DOHH2 (cell line): ENCODE measurements at regions not wholly inside any gene's neighbourhood (a gene's known extent, or its start where the extent isn't known, plus 50 kb on each side); places are given as distances from the start of the nearest gene placed in this dataset.

ENCODE experiments used
- H3F3A ChIP-seq: fragments of 200-600 bp; sonication (generic), shearing (Covaris generic); 2 replicates; pipeline ENCODE4 v1.6.0; 2016; ENCODE audit warnings: antibody characterized with exemption, mild to moderate bottlenecking; ENCODE audit not compliant: control insufficient read depth, insufficient read depth
- H3K27ac ChIP-seq: fragments of 200-600 bp; sonication (generic); 2 replicates; pipeline ENCODE4 v1.5.1; 2014; ENCODE audit warnings: low read depth, mild to moderate bottlenecking, low read length, moderate library complexity
- H3K27me3 ChIP-seq: fragments of 200-600 bp; sonication (generic); 2 replicates; pipeline ENCODE4 v1.6.1; 2014; ENCODE audit warnings: mild to moderate bottlenecking, low read length, mixed read lengths; ENCODE audit not compliant: control insufficient read depth
- H3K36me3 ChIP-seq: fragments of 200-600 bp; sonication (generic); 2 replicates; pipeline ENCODE4 v1.6.1; 2014; ENCODE audit warnings: mild to moderate bottlenecking, low read length, moderate library complexity, mixed read lengths; ENCODE audit not compliant: control insufficient read depth
- H3K4me1 ChIP-seq: fragments of 200-600 bp; sonication (generic); 2 replicates; pipeline ENCODE4 v1.6.1; 2014; ENCODE audit warnings: mild to moderate bottlenecking, low read length, mixed read lengths; ENCODE audit not compliant: control insufficient read depth
- H3K4me2 ChIP-seq: fragments of 200-600 bp; sonication (generic); 2 replicates; pipeline ENCODE4 v1.6.0; 2014; ENCODE audit warnings: mild to moderate bottlenecking, low read length, moderate library complexity
- H3K4me3 ChIP-seq: fragments of 200-600 bp; sonication (generic); 2 replicates; pipeline ENCODE4 v1.5.1; 2014; ENCODE audit warnings: mild to moderate bottlenecking, low read length, mixed read lengths
- H3K79me2 ChIP-seq: fragments of 200-600 bp; sonication (generic); 2 replicates; pipeline ENCODE4 v1.6.1; 2014; ENCODE audit warnings: mild to moderate bottlenecking, low read length, mixed read lengths; ENCODE audit not compliant: control insufficient read depth
- H3K9me2 ChIP-seq: fragments of 200-600 bp; sonication (generic); replicated peaks from 2 replicates; pipeline ENCODE4 v1.6.1; 2014; ENCODE audit warnings: mild to moderate bottlenecking, low read length, mixed read lengths; ENCODE audit not compliant: control insufficient read depth
- H3K9me3 ChIP-seq: fragments of 200-600 bp; sonication (generic); 2 replicates; pipeline ENCODE4 v1.6.1; 2014; ENCODE audit warnings: antibody characterized with exemption, low read length, mixed read lengths; ENCODE audit not compliant: control insufficient read depth, insufficient read depth
- H4K20me1 ChIP-seq: fragments of 200-600 bp; sonication (generic); 2 replicates; pipeline ENCODE4 v1.6.0; 2014; ENCODE audit warnings: low read depth, mild to moderate bottlenecking, antibody characterized with exemption, low read length, moderate library complexity; ENCODE audit not compliant: control insufficient read depth, insufficient read depth
- CTCF ChIP-seq: fragments of 200-600 bp; sonication (generic); IDR thresholded peaks from one replicate; pipeline ENCODE4 v1.5.1; 2014; ENCODE audit warnings: antibody characterized with exemption, mild to moderate bottlenecking, low read depth, low read length; ENCODE audit not compliant: poor library complexity, severe bottlenecking
- EZH2phosphoT487 ChIP-seq: fragments of 200-600 bp; sonication (generic); IDR thresholded peaks from 2 replicates; pipeline ENCODE4 v1.6.1; 2017; ENCODE audit warnings: borderline replicate concordance, mild to moderate bottlenecking, antibody characterized with exemption, low read length, moderate library complexity, mixed read lengths

- H3K9me3 ChIP-seq: no peaks in the 10 kb centered on the region
- no peak overlapping the region for H3K27ac ChIP-seq
- no peaks in the 10 kb centered on the region for H3F3A ChIP-seq
- H3K9me2 ChIP-seq: no peaks in the 10 kb centered on the region
- H3K4me2 ChIP-seq: no peak overlapping the region
- no peaks in the 10 kb centered on the region for H4K20me1 ChIP-seq
- no peaks in the 10 kb centered on the region for H3K36me3 ChIP-seq
- no peak overlapping the region for H3K4me3 ChIP-seq
- H3K4me1 ChIP-seq: no peaks in the 10 kb centered on the region
- H3K27me3 ChIP-seq: no peaks in the 10 kb centered on the region
- H3K79me2 ChIP-seq: no peaks in the 10 kb centered on the region
- no peak for TF ChIP-seq CTCF
- no peak for TF ChIP-seq EZH2phosphoT487
These were observed 1555.2 kb upstream of the FLRT2 start for GRCh38 chr14:83974647-83975163.

- Histone ChIP-seq H3K27me3 (no peaks in the 10 kb centered on the region), H4K20me1 (no peaks in the 10 kb centered on the region), H3K9me3 (no peaks in the 10 kb centered on the region), H3K4me3 (no peak overlapping the region), H3K4me2 (no peak overlapping the region), H3K79me2 (no peaks in the 10 kb centered on the region), H3K27ac (no peak overlapping the region), H3K36me3 (no peaks in the 10 kb centered on the region), H3F3A (no peaks in the 10 kb centered on the region), H3K9me2 (no peaks in the 10 kb centered on the region), H3K4me1 (no peaks in the 10 kb centered on the region)
- TF ChIP-seq EZH2phosphoT487 (no peak), CTCF (no peak)
These were observed 1554.5 kb upstream of the FLRT2 start for GRCh38 chr14:83975435-83975834.

- no peaks in the 10 kb centered on the region for H4K20me1 ChIP-seq
- H3K27ac ChIP-seq: no peak overlapping the region
- no peaks in the 10 kb centered on the region for H3K9me2 ChIP-seq
These were observed 1553.8 kb upstream of the FLRT2 start for GRCh38 chr14:83975841-83976770.

More at GRCh38 chr14:83975841-83976770, 1553.8 kb upstream of the FLRT2 start:
- Histone ChIP-seq H3K4me2 (no peak overlapping the region), H3K9me3 (no peaks in the 10 kb centered on the region), H3K79me2 (no peaks in the 10 kb centered on the region), H3K4me1 (no peaks in the 10 kb centered on the region), H3K4me3 (no peak overlapping the region), H3K27me3 (no peaks in the 10 kb centered on the region), H3K36me3 (no peaks in the 10 kb centered on the region), H3F3A (no peaks in the 10 kb centered on the region)
- TF ChIP-seq CTCF (no peak), EZH2phosphoT487 (no peak)
